ENCODE measurements at regions not wholly inside any gene's neighbourhood (a gene's known extent, or its start where the extent isn't known, plus 50 kb on each side); places are given as distances from the start of the nearest gene placed in this dataset.

DNA sequence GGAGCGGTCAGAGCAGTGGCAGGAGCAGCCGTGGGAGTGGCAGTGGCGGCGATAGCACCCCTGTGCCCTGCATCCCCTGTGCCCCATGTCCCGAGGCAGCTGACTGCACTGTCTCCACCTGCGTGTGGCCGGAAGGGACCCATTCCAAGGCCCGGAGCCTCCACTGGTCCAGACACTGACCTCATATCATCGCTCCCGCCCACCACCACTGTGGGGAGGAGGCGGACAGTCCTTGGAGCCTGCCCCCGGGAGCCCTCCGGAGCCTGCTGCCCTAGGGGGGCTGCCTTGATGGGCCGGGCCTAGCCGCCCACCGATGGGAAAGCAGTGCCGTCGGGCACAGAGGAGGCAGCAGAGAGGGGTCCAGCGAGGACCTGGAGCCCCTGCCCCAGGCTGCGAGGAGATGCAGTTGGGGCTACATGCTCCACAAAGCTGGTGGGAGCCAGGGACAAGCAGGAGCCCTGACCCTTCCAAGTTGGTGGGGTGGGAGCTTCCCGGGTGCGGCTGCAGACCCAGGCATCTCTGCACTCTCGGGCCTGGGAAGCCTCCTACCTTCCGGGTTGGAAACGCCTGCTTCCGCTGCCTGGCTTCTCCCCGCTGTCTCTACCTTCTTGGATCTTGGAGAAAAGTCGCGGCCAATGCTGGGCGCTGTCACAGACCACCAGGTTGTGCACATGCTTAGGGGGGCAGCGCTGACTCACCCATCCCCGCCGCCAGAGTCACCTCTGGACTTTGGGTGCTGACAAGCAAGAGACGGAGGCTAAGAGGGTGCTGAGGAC, 283.2 kb upstream of the ROBO1 start:
- no peak for TF ChIP-seq POLR2A (IDR thresholded peaks at IDR 0.05)
- TF ChIP-seq CTCF (IDR thresholded peaks at IDR 0.05) = no peak
